HEK293 (cell line): ENCODE measurements at regions not wholly inside any gene's neighbourhood (a gene's known extent, or its start where the extent isn't known, plus 50 kb on each side); places are given as distances from the start of the nearest gene placed in this dataset.

Source experiments
- CTCF ChIA-PET: fragments of 350-600 bp; formaldehyde crosslinking; extraction: SDS; loops from one replicate; lab custom pipeline; 2021; ENCODE audit warnings: antibody characterized with exemption; lab: Yijun Ruan, JAX
- POLR2A ChIA-PET: fragments of 300-600 bp; formaldehyde crosslinking; extraction: SDS; loops from one replicate; lab custom pipeline; 2020; ENCODE audit warnings: antibody characterized with exemption, inconsistent platforms; lab: Yijun Ruan, JAX
- H3K27ac ChIP-seq: fragments of 200-500 bp; sonication (Bioruptor generic); 2 replicates; pipeline ENCODE4 v1.5.1; 2014; ENCODE audit warnings: low read depth, low read length, control low read depth, inconsistent platforms; ENCODE audit errors: extremely low read depth
- H3K36me3 ChIP-seq, 2 experiments: fragments of 200-500 bp in 1 of 2; sonication (Bioruptor generic) in 1 of 2; 1 replicate in 1 of 2; 2 replicates in 1 of 2; pipeline ENCODE4 v1.5.1; 2014 to 2017; ENCODE audit warnings: inconsistent platforms in 2 of 2, low read length in 2 of 2; ENCODE audit not compliant: control insufficient read depth in 2 of 2, insufficient read depth in 1 of 2
- H3K4me1 ChIP-seq: fragments of 200-500 bp; sonication (Bioruptor generic); 2 replicates; pipeline ENCODE4 v1.5.1; 2014; ENCODE audit warnings: mild to moderate bottlenecking, low read length, inconsistent platforms; ENCODE audit not compliant: control insufficient read depth, insufficient read depth
- H3K4me3 ChIP-seq: 2 replicates; pipeline ENCODE4 v1.5.1; 2011; ENCODE audit warnings: low read depth, mild to moderate bottlenecking, control low read depth, low read length, moderate library complexity
- H3K9me3 ChIP-seq: fragments of 200-500 bp; sonication (Bioruptor generic); 2 replicates; pipeline ENCODE4 v1.5.1; 2014; ENCODE audit warnings: low read depth, low read length, inconsistent platforms; ENCODE audit not compliant: control insufficient read depth, insufficient read depth
- GLI2 ChIP-seq: fragments of 450-650 bp; formaldehyde crosslinking; IDR thresholded peaks from 2 replicates; pipeline ENCODE4; 2017; ENCODE audit warnings: missing biosample characterization, missing genetic modification characterization, low read depth, borderline replicate concordance
- HOXA7 ChIP-seq: sonication (generic); formaldehyde crosslinking; IDR thresholded peaks from 2 replicates; pipeline ENCODE4 v1.8.1; 2022; ENCODE audit warnings: missing genetic modification reagents, borderline replicate concordance
- KLF7 ChIP-seq: fragments of 450-650 bp; formaldehyde crosslinking; IDR thresholded peaks from 2 replicates; pipeline ENCODE4 v1.5.1; 2016; ENCODE audit warnings: missing biosample characterization, missing genetic modification characterization, borderline replicate concordance
- MZF1 ChIP-seq: fragments of 450-650 bp; formaldehyde crosslinking; IDR thresholded peaks from 2 replicates; pipeline ENCODE4 v1.5.1; 2017; ENCODE audit warnings: missing biosample characterization, missing genetic modification characterization, borderline replicate concordance
- ZBTB17 ChIP-seq: fragments of 450-650 bp; formaldehyde crosslinking; IDR thresholded peaks from 2 replicates; pipeline ENCODE4 v1.5.1; 2016; ENCODE audit warnings: missing biosample characterization, missing genetic modification characterization
- ZBTB20 ChIP-seq: fragments of 450-650 bp; formaldehyde crosslinking; IDR thresholded peaks from 2 replicates; pipeline ENCODE4 v1.5.1; 2016; ENCODE audit warnings: missing biosample characterization, missing genetic modification characterization
- ZBTB7A ChIP-seq: fragments of 450-650 bp; formaldehyde crosslinking; IDR thresholded peaks from 2 replicates; pipeline ENCODE4 v1.5.1; 2016; ENCODE audit warnings: low read depth, missing biosample characterization, missing genetic modification characterization
- ZNF169 ChIP-seq: fragments of 450-650 bp; formaldehyde crosslinking; IDR thresholded peaks from 2 replicates; pipeline ENCODE4 v1.5.1; 2016; ENCODE audit warnings: missing biosample characterization, missing genetic modification characterization
- ZNF184 ChIP-seq: fragments of 450-650 bp; IDR thresholded peaks from 2 replicates; pipeline ENCODE4 v1.5.1; 2018; ENCODE audit warnings: missing biosample characterization, mild to moderate bottlenecking, missing genetic modification characterization
- ZNF292 ChIP-seq: fragments of 450-650 bp; formaldehyde crosslinking; IDR thresholded peaks from 2 replicates; pipeline ENCODE4 v1.5.1; 2016; ENCODE audit warnings: low read depth, missing biosample characterization, missing genetic modification characterization, borderline replicate concordance
- ZNF350 ChIP-seq: fragments of 450-650 bp; formaldehyde crosslinking; IDR thresholded peaks from 2 replicates; pipeline ENCODE4 v1.5.0; 2017; ENCODE audit warnings: missing biosample characterization, mild to moderate bottlenecking, missing genetic modification characterization
- ZNF510 ChIP-seq: fragments of 450-650 bp; formaldehyde crosslinking; IDR thresholded peaks from 2 replicates; pipeline ENCODE4 v1.5.1; 2018; ENCODE audit warnings: mild to moderate bottlenecking, missing genetic modification characterization, missing biosample characterization; ENCODE audit not compliant: insufficient replicate concordance
- ZNF514 ChIP-seq: fragments of 450-650 bp; formaldehyde crosslinking; IDR thresholded peaks from 2 replicates; pipeline ENCODE4 v1.5.1; 2016; ENCODE audit warnings: missing biosample characterization, missing genetic modification characterization
- ZNF530 ChIP-seq: fragments of 450-650 bp; formaldehyde crosslinking; IDR thresholded peaks from 2 replicates; pipeline ENCODE4 v1.5.1; 2016; ENCODE audit warnings: low read depth, missing biosample characterization, missing genetic modification characterization
- ZNF549 ChIP-seq: fragments of 450-650 bp; IDR thresholded peaks from 2 replicates; pipeline ENCODE4 v1.5.1; 2018; ENCODE audit warnings: missing biosample characterization, missing genetic modification characterization, mild to moderate bottlenecking, inconsistent platforms, moderate library complexity
- ZNF585B ChIP-seq: fragments of 450-650 bp; formaldehyde crosslinking; IDR thresholded peaks from 2 replicates; pipeline ENCODE4 v1.5.1; 2016; ENCODE audit warnings: missing biosample characterization, missing genetic modification characterization
- ZNF670 ChIP-seq: fragments of 450-650 bp; formaldehyde crosslinking; IDR thresholded peaks from 2 replicates; pipeline ENCODE4 v1.5.1; 2016; ENCODE audit warnings: missing biosample characterization, missing genetic modification characterization, low read depth
- ZNF747 ChIP-seq: fragments of 450-650 bp; formaldehyde crosslinking; IDR thresholded peaks from 2 replicates; pipeline ENCODE4 v1.5.1; 2016; ENCODE audit warnings: missing biosample characterization, missing genetic modification characterization
- ZNF776 ChIP-seq: fragments of 450-650 bp; formaldehyde crosslinking; IDR thresholded peaks from 2 replicates; pipeline ENCODE4 v1.5.0; 2017; ENCODE audit warnings: missing biosample characterization, missing genetic modification characterization, borderline replicate concordance
- ZNF777 ChIP-seq: fragments of 450-650 bp; formaldehyde crosslinking; IDR thresholded peaks from 2 replicates; pipeline ENCODE4 v1.5.1; 2017; ENCODE audit warnings: missing biosample characterization, missing genetic modification characterization, borderline replicate concordance
- TF ChIP-seq, protein P1 (sequence below): fragments of 450-650 bp; formaldehyde crosslinking; IDR thresholded peaks from 2 replicates; pipeline ENCODE4 v1.5.1; 2017; ENCODE audit warnings: missing biosample characterization, missing genetic modification characterization
- TF ChIP-seq, protein P2 (sequence below): fragments of 450-650 bp; formaldehyde crosslinking; IDR thresholded peaks from 2 replicates; pipeline ENCODE4 v1.5.1; 2016; ENCODE audit warnings: missing biosample characterization, missing genetic modification characterization
- TF ChIP-seq, protein P3 (sequence below): fragments of 450-650 bp; formaldehyde crosslinking; IDR thresholded peaks from 2 replicates; pipeline ENCODE4 v1.5.1; 2017; ENCODE audit warnings: missing biosample characterization, missing genetic modification characterization

DNA sequence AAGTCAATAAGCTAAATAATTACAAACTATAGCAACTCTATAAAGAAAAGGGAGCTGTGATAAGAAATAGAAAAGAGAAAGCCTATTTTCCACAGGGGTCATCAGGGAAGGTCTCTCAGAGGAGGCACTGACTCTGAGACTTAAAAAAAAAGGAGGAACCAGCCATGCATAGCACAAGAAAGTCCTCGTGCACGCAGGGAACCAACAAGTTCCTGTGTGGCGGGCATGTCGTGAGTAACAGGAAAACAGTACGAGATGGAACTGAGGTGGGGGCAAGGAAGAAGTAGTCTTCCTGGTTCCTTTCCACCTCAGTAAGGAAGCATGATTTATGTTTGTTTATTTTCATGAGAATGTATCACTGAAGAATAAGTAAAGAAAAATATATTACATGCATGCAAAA lies 367.0 kb upstream of the TMEM132C start:
- ChIA-PET CTCF (no interaction called here), POLR2A (no interaction called here)

DNA sequence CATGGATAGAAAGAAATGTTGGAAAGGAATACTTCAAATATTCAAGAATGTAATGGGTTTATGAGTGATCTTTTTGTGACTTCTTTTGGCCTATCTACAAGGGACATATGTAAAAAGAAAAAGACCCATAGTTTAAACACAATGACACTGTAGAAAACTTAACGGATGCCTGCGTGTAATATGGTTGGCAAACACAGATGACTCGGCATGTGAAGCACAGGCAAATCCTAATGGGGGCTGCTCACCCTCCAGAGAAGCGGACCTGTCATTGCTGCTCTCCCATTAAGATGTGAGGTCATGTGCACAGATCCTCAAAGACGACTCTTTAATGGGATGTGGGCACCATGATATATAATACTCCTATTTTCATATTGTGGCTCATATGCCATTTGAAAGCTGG lies 366.6 kb upstream of the TMEM132C start:
- POLR2A ChIA-PET = no interaction called here
- Histone ChIP-seq H3K9me3 (no peaks in the 10 kb centered on the region), H3K27ac (no peak overlapping the region), H3K4me1 (no peaks in the 10 kb centered on the region), H3K4me3 (no peak overlapping the region), H3K36me3 (no peaks in the 10 kb centered on the region)
- CTCF ChIA-PET = no interaction called here
- TF ChIP-seq ZNF184 (tag by site-specific recombination) (no peak), ZBTB17 (tag by site-specific recombination) (no peak), MZF1 (tag by site-specific recombination) (no peak), ZNF169 (tag by site-specific recombination) (no peak)

More for the DNA sequence above, 367.0 kb upstream of the TMEM132C start:
- Histone ChIP-seq H3K27ac (no peak overlapping the region), H3K9me3 (no peaks in the 10 kb centered on the region), H3K4me3 (no peak overlapping the region), H3K4me1 (no peaks in the 10 kb centered on the region), H3K36me3 (no peaks in the 10 kb centered on the region)
- TF ChIP-seq ZNF549 (tag by site-specific recombination) (no peak), ZNF670 (tag by site-specific recombination) (no peak), KLF7 (no peak), ZNF777 (tag by site-specific recombination) (no peak), ZNF350 (tag by site-specific recombination) (no peak), GLI2 (no peak), ZNF510 (tag by site-specific recombination) (no peak), ZNF530 (tag by site-specific recombination) (no peak), ZNF514 (tag by site-specific recombination) (no peak), ZBTB20 (no peak), ZNF747 (tag by site-specific recombination) (no peak), ZNF292 (tag by site-specific recombination) (no peak), ZNF585B (tag by site-specific recombination) (no peak), HOXA7 (CRISPR knock-in tag) (no peak), ZBTB7A (tag by site-specific recombination) (no peak), ZNF776 (tag by site-specific recombination) (no peak)
- TF ChIP-seq, protein P1, sequence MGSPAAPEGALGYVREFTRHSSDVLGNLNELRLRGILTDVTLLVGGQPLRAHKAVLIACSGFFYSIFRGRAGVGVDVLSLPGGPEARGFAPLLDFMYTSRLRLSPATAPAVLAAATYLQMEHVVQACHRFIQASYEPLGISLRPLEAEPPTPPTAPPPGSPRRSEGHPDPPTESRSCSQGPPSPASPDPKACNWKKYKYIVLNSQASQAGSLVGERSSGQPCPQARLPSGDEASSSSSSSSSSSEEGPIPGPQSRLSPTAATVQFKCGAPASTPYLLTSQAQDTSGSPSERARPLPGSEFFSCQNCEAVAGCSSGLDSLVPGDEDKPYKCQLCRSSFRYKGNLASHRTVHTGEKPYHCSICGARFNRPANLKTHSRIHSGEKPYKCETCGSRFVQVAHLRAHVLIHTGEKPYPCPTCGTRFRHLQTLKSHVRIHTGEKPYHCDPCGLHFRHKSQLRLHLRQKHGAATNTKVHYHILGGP = no peak
- TF ChIP-seq, protein P2, sequence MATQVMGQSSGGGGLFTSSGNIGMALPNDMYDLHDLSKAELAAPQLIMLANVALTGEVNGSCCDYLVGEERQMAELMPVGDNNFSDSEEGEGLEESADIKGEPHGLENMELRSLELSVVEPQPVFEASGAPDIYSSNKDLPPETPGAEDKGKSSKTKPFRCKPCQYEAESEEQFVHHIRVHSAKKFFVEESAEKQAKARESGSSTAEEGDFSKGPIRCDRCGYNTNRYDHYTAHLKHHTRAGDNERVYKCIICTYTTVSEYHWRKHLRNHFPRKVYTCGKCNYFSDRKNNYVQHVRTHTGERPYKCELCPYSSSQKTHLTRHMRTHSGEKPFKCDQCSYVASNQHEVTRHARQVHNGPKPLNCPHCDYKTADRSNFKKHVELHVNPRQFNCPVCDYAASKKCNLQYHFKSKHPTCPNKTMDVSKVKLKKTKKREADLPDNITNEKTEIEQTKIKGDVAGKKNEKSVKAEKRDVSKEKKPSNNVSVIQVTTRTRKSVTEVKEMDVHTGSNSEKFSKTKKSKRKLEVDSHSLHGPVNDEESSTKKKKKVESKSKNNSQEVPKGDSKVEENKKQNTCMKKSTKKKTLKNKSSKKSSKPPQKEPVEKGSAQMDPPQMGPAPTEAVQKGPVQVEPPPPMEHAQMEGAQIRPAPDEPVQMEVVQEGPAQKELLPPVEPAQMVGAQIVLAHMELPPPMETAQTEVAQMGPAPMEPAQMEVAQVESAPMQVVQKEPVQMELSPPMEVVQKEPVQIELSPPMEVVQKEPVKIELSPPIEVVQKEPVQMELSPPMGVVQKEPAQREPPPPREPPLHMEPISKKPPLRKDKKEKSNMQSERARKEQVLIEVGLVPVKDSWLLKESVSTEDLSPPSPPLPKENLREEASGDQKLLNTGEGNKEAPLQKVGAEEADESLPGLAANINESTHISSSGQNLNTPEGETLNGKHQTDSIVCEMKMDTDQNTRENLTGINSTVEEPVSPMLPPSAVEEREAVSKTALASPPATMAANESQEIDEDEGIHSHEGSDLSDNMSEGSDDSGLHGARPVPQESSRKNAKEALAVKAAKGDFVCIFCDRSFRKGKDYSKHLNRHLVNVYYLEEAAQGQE (tag by site-specific recombination) = no peak
- TF ChIP-seq, protein P3, sequence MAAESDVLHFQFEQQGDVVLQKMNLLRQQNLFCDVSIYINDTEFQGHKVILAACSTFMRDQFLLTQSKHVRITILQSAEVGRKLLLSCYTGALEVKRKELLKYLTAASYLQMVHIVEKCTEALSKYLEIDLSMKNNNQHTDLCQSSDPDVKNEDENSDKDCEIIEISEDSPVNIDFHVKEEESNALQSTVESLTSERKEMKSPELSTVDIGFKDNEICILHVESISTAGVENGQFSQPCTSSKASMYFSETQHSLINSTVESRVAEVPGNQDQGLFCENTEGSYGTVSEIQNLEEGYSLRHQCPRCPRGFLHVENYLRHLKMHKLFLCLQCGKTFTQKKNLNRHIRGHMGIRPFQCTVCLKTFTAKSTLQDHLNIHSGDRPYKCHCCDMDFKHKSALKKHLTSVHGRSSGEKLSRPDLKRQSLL (tag by site-specific recombination) = no peak
